Ishikawa (cell line): ENCODE measurements at regions not wholly inside any gene's neighbourhood (a gene's known extent, or its start where the extent isn't known, plus 50 kb on each side); places are given as distances from the start of the nearest gene placed in this dataset.

Experiments used
- CEBPB ChIP-seq: IDR thresholded peaks from 2 replicates; pipeline ENCODE4 v1.6.1; 2012
- CREB1 ChIP-seq: IDR thresholded peaks from 2 replicates; pipeline ENCODE4 v1.6.1; 2012; ENCODE audit warnings: low read depth
- EGR1 ChIP-seq: IDR thresholded peaks from 2 replicates; pipeline ENCODE4 v1.6.1; 2012
- EP300 ChIP-seq: IDR thresholded peaks from 2 replicates; pipeline ENCODE4 v1.6.1; 2012; ENCODE audit warnings: borderline replicate concordance
- FOXM1 ChIP-seq: IDR thresholded peaks from 2 replicates; pipeline ENCODE4 v1.6.1; 2012; ENCODE audit warnings: low read depth, borderline replicate concordance
- MAX ChIP-seq: IDR thresholded peaks from 2 replicates; pipeline ENCODE4 v1.6.1; 2012
- NFIC ChIP-seq: IDR thresholded peaks from 2 replicates; pipeline ENCODE4 v1.6.1; 2012
- RAD21 ChIP-seq: IDR thresholded peaks from 2 replicates; pipeline ENCODE4 v1.6.1; 2012; ENCODE audit warnings: low read depth
- REST ChIP-seq: IDR thresholded peaks from 2 replicates; pipeline ENCODE4 v1.6.1; 2012; ENCODE audit warnings: low read depth, mild to moderate bottlenecking
- TAF1 ChIP-seq: IDR thresholded peaks from 2 replicates; pipeline ENCODE4 v1.6.1; 2012; ENCODE audit warnings: low read depth, mild to moderate bottlenecking
- TCF12 ChIP-seq: IDR thresholded peaks from 2 replicates; pipeline ENCODE4 v1.6.1; 2012; ENCODE audit warnings: low read depth
- TEAD4 ChIP-seq: IDR thresholded peaks from 2 replicates; pipeline ENCODE4 v1.6.1; 2012
- YY1 ChIP-seq: IDR thresholded peaks from 2 replicates; pipeline ENCODE4 v1.6.1; 2012; ENCODE audit warnings: low read depth
- ZBTB7A ChIP-seq: IDR thresholded peaks from 2 replicates; pipeline ENCODE4 v1.6.1; 2012; ENCODE audit warnings: low read depth
- TF ChIP-seq, protein P1 (sequence below): IDR thresholded peaks from 2 replicates; pipeline ENCODE4 v1.6.1; 2012

DNA sequence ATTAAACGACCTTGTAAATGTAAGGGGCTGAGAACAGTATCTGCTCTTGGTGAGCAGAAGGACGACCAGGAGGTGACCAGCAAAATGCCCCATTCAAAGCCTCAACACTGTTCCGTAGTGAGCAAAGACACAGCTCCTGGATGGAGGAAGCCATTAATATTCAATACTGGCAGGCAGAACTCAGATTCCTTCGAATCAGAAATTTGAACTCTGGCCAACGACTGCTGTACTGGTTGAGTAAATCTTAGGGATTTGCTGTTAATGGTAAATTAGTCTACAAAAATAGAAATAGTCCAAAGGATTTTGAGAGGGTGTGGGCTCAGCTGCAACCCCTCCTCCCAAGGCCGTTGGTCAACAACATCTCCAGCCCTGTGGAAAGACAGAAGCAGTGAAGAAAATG lies 130.5 kb upstream of the PFKP start:
- no peak for TF ChIP-seq MAX

GRCh38 chr10:2935647-2936386 lies 131.5 kb upstream of the PFKP start:
- TF ChIP-seq MAX (no peak), NFIC (no peak), RAD21 (no peak), CREB1 (no peak), EGR1 (no peak), CEBPB (no peak), TAF1 (no peak), REST (no peak), EP300 (no peak), FOXM1 (no peak), TCF12 (no peak), ZBTB7A (no peak), TEAD4 (no peak), YY1 (no peak)
- TF ChIP-seq, protein P1, sequence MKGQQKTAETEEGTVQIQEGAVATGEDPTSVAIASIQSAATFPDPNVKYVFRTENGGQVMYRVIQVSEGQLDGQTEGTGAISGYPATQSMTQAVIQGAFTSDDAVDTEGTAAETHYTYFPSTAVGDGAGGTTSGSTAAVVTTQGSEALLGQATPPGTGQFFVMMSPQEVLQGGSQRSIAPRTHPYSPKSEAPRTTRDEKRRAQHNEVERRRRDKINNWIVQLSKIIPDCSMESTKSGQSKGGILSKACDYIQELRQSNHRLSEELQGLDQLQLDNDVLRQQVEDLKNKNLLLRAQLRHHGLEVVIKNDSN, result no peak

- TF ChIP-seq CREB1 (no peak), RAD21 (no peak), REST (no peak), ZBTB7A (no peak), EP300 (no peak), MAX (no peak), TCF12 (no peak), TEAD4 (no peak), CEBPB (no peak), FOXM1 (no peak), YY1 (no peak), EGR1 (no peak), NFIC (no peak), TAF1 (no peak)
- TF ChIP-seq, protein P1, result no peak
Measured at GRCh38 chr10:2933924-2934323, 133.4 kb upstream of the PFKP start.

- TF ChIP-seq, protein P1, result no peak
- TF ChIP-seq YY1, result no peak
- no peak for TF ChIP-seq CEBPB
- no peak for TF ChIP-seq REST
- no peak for TF ChIP-seq CREB1
- TF ChIP-seq RAD21, result no peak
- TF ChIP-seq ZBTB7A, result no peak
- TF ChIP-seq TCF12, result no peak
- TF ChIP-seq EGR1, result no peak
- TF ChIP-seq FOXM1, result no peak
- no peak for TF ChIP-seq TEAD4
- TF ChIP-seq EP300, result no peak
- no peak for TF ChIP-seq NFIC
- no peak for TF ChIP-seq TAF1
- no peak for TF ChIP-seq MAX
Measured at GRCh38 chr10:2933519-2933918, 133.8 kb upstream of the PFKP start.
